ENCODE measurements at regions not wholly inside any gene's neighbourhood (a gene's known extent, or its start where the extent isn't known, plus 50 kb on each side); places are given as distances from the start of the nearest gene placed in this dataset.

DNA sequence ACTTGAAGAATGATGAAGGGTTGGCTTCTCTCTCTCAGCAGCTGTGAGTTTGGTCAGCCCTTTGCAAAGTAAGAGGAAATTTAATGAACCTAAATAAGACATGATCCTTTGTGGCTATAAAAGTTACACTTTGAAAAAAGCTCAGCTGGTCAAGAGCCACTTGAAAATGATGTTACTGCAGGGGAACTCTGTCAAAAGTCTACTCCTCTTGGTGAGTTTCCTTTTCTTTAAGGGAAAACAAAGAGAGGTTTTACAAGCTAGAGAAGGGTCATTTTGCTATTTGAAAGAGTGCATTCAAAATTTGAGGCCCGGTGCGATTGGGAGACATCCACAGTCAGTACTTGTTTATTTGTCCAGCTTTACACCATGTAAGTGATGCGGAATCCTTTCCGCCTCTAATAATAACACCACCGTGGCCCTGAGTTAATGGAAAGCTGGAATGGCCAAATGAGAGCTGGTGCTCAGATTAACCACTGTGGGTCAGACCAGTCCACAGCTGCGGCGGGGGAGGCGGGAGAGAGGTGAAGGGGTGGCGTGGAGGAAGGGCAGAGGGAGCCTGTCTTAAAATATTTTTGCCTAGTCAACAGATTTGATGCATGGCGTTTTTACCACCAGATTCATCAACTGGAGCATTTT lies 404.0 kb downstream of the TLE4 start:
- TF ChIP-seq MYC (IDR thresholded peaks at IDR 0.05; ENCODE audit: low read depth, low read length) = no peak
- no peak for DNase-seq (ENCODE audit: low read depth)
- H3K4me3 ChIP-seq (ENCODE audit: low read depth, low read length) = no peak overlapping the region

DNA sequence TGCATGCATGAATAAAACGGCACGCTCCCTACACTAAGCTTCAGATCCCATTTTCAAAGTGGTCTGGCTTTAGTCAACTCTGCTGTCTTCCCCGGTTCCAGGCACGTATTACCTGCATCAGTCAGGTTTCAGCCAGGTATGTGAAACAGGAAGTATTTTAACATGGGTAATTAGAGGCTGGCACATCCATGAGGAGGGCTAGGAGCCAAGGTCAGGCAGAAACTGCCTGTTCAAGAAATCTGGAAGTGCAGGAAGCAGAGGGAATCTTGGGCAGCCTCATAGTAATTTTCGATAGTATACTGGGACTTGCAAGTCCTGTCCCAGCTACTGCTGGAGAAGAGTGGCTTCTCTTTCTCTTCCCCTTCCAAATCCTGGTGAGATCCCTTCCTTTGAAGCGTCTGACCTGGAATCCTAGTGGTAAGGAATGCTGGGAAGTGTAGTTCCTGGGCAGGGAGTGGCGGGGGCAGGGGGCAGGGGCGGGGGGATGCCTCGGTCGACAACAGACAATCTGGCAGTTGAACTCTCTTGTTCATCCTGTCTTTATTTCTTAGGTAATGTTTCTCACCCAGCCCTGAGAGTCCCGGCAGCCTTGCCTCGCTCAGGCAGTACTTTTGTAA lies 403.1 kb downstream of the TLE4 start:
- TF ChIP-seq POLR2A (IDR thresholded peaks at IDR 0.05; ENCODE audit: extremely low read depth, insufficient read length) (no peak), MYC (IDR thresholded peaks at IDR 0.05; ENCODE audit: low read depth, low read length) (no peak)
- TF ChIP-seq, protein P1, sequence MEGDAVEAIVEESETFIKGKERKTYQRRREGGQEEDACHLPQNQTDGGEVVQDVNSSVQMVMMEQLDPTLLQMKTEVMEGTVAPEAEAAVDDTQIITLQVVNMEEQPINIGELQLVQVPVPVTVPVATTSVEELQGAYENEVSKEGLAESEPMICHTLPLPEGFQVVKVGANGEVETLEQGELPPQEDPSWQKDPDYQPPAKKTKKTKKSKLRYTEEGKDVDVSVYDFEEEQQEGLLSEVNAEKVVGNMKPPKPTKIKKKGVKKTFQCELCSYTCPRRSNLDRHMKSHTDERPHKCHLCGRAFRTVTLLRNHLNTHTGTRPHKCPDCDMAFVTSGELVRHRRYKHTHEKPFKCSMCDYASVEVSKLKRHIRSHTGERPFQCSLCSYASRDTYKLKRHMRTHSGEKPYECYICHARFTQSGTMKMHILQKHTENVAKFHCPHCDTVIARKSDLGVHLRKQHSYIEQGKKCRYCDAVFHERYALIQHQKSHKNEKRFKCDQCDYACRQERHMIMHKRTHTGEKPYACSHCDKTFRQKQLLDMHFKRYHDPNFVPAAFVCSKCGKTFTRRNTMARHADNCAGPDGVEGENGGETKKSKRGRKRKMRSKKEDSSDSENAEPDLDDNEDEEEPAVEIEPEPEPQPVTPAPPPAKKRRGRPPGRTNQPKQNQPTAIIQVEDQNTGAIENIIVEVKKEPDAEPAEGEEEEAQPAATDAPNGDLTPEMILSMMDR (IDR thresholded peaks at IDR 0.05; ENCODE audit: low read depth, low read length) = no peak
- TF ChIP-seq, protein P2, sequence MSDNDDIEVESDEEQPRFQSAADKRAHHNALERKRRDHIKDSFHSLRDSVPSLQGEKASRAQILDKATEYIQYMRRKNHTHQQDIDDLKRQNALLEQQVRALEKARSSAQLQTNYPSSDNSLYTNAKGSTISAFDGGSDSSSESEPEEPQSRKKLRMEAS (IDR thresholded peaks at IDR 0.05; ENCODE audit: low read depth, low read length) = no peak
- H3K4me3 ChIP-seq (ENCODE audit: low read depth, low read length) = no peak overlapping the region
- DNase-seq (ENCODE audit: low read depth) = no peak

DNA sequence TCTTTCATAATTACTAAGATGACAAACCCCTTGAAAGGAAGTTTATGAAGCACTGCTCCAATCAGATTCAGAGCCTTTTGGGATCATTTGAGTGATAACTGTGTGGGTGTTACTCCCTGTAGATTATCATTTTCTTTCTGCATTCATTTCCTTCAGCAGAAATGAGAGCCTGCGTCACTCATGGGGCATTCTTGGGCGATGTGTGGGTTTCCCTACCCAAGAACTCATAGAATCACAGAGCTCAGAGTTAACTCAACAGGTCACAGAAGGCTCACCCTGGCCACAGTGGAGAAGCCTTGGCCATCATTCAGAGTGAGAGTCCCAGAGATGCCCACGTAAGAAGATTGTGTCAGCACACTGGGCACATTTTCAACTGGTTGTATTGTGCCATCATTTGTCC lies 401.9 kb downstream of the TLE4 start:
- H3K4me3 ChIP-seq (ENCODE audit: low read depth, low read length) = no peak overlapping the region
- TF ChIP-seq, protein P2 (IDR thresholded peaks at IDR 0.05; ENCODE audit: low read depth, low read length) = no peak
- TF ChIP-seq, protein P1 (IDR thresholded peaks at IDR 0.05; ENCODE audit: low read depth, low read length) = no peak
- TF ChIP-seq MYC (IDR thresholded peaks at IDR 0.05; ENCODE audit: low read depth, low read length) (no peak), POLR2A (IDR thresholded peaks at IDR 0.05; ENCODE audit: extremely low read depth, insufficient read length) (no peak)
- DNase-seq (ENCODE audit: low read depth) = no peak

DNA sequence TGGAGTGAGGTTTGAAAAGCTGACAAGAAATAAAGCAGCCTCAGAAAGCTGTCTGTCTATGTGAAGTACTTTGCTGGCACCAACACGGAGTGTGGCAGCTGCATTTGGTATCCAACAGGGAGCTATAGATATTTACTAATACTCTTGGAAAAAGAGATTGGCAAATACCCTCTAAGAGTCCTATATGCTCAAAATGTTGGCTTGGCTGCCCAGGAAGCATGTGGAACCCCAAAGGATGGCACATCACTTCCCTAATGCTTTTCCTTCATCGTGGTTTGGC lies 398.3 kb downstream of the TLE4 start:
- no peak overlapping the region for H3K4me3 ChIP-seq (ENCODE audit: low read depth, low read length)
- no peak for TF ChIP-seq MYC (IDR thresholded peaks at IDR 0.05; ENCODE audit: low read depth, low read length)
- TF ChIP-seq POLR2A (IDR thresholded peaks at IDR 0.05; ENCODE audit: extremely low read depth, insufficient read length) = no peak
- TF ChIP-seq, protein P2 (IDR thresholded peaks at IDR 0.05; ENCODE audit: low read depth, low read length) = no peak
- TF ChIP-seq, protein P1 (IDR thresholded peaks at IDR 0.05; ENCODE audit: low read depth, low read length) = no peak
- no peak for DNase-seq (ENCODE audit: low read depth)

DNA sequence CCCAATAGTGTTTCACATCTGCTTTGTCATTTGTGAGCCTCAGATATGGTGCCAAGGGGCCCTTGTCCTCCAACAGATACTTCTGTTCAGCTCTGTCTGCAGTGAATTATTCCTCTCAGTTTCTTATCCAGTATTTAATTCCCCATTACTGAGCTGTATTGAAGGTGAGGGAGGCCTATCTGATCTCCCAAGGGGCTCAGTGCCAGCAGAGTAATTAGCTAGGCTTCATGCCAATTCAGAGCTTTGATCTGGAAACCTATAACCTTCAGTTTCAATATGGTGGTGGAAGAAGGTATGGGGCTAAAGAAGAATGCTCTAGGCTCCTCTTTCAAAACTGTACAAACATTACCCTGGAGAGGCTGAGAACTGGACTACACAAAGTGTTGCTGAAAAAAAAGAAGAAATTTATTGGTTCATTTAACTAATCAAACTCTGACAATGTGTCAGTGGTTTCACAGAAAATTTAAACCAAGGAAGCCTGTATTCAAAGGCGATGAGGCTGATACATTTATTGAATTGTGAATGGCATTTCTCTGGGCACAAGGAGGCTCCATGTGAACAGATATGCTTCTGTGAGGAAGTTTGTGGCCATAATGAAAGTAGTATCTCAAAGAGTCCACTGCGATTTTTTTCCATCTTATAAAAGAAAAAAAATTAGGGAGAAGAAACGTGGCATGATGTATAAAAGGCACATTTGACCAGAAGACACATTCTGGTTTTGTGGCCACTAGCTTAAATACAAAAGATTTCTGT lies 397.8 kb downstream of the TLE4 start:
- TF ChIP-seq, protein P1 (IDR thresholded peaks at IDR 0.05; ENCODE audit: low read depth, low read length) = no peak
- TF ChIP-seq MYC (IDR thresholded peaks at IDR 0.05; ENCODE audit: low read depth, low read length) = no peak
- TF ChIP-seq POLR2A (IDR thresholded peaks at IDR 0.05; ENCODE audit: extremely low read depth, insufficient read length) = no peak
- TF ChIP-seq, protein P2 (IDR thresholded peaks at IDR 0.05; ENCODE audit: low read depth, low read length) = no peak

DNA sequence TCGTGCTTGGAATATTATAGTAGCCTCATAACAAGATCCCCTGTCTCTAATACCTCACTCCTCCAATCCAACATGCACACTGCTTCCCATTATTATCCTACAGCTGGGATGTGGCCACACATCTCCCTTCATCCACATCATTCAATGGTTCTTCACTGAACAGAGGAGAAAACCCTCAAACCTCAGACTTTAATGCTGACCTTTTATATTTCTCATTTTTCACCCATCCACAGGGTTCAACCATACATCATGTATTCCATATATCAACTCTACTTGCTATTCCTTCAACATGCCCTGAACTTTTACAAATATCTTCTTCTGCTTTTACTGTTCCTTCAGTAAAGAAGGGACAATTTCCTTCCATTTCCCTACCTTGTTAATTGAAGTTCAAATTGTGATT lies 396.8 kb downstream of the TLE4 start:
- no peak overlapping the region for H3K4me3 ChIP-seq (ENCODE audit: low read depth, low read length)
- no peak for DNase-seq (ENCODE audit: low read depth)
- TF ChIP-seq POLR2A (IDR thresholded peaks at IDR 0.05; ENCODE audit: extremely low read depth, insufficient read length) (no peak), MYC (IDR thresholded peaks at IDR 0.05; ENCODE audit: low read depth, low read length) (no peak)
- TF ChIP-seq, protein P2 (IDR thresholded peaks at IDR 0.05; ENCODE audit: low read depth, low read length) = no peak
- TF ChIP-seq, protein P1 (IDR thresholded peaks at IDR 0.05; ENCODE audit: low read depth, low read length) = no peak

More for the DNA sequence above, 397.8 kb downstream of the TLE4 start:
- DNase-seq (ENCODE audit: low read depth) = no peak
- no peak overlapping the region for H3K4me3 ChIP-seq (ENCODE audit: low read depth, low read length)
